Testis (tissue), 2 donors: ENCODE measurements at regions not wholly inside any gene's neighbourhood (a gene's known extent, or its start where the extent isn't known, plus 50 kb on each side); places are given as distances from the start of the nearest gene placed in this dataset.

Experiments
- POLR2A ChIP-seq: fragments of 450-650 bp; IDR thresholded peaks from one replicate; pipeline ENCODE4 v1.6.1; 2017; ENCODE audit warnings: antibody characterized with exemption, mild to moderate bottlenecking, moderate library complexity
- TF ChIP-seq, protein P1 (sequence below), 3 experiments: fragments of 450-650 bp in 2 of 3; fragments of 200-600 bp in 1 of 3; sonication (generic) in 1 of 3; IDR thresholded peaks; one replicate each; pipeline ENCODE4 v1.5.1; 2016 to 2019; ENCODE audit warnings: antibody characterized with exemption in 3 of 3, mild to moderate bottlenecking in 2 of 3, moderate library complexity in 1 of 3

DNA sequence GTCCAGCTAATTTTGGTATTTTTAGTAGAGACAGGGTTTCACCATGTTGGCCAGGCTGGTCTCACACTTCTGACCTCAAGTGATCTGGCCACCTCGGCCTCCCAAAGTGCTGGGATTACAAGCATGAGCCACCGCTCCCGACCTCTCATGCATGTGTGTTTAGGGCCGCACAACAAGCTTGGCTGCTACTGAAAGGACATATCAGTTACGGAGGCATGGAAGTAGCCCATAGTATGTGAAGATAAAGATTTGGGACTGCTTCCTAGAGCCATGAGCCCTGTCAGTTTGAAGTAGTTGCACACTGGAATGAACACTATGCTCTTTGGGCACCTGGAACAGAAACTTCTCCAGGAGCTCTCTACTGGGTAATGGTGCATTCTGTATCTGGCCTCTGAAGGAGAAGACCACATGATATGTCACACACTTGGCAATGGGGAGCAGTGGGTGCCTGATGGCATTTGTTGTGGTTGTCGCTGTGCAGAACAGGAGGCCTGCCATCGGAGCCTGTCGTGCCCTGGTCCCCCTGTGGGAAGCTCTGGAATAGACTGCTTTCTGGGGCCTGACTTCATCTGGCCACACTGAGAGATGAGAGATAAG lies 144.7 kb upstream of the KIF26B start:
- TF ChIP-seq POLR2A, result no peak
- TF ChIP-seq, protein P1, sequence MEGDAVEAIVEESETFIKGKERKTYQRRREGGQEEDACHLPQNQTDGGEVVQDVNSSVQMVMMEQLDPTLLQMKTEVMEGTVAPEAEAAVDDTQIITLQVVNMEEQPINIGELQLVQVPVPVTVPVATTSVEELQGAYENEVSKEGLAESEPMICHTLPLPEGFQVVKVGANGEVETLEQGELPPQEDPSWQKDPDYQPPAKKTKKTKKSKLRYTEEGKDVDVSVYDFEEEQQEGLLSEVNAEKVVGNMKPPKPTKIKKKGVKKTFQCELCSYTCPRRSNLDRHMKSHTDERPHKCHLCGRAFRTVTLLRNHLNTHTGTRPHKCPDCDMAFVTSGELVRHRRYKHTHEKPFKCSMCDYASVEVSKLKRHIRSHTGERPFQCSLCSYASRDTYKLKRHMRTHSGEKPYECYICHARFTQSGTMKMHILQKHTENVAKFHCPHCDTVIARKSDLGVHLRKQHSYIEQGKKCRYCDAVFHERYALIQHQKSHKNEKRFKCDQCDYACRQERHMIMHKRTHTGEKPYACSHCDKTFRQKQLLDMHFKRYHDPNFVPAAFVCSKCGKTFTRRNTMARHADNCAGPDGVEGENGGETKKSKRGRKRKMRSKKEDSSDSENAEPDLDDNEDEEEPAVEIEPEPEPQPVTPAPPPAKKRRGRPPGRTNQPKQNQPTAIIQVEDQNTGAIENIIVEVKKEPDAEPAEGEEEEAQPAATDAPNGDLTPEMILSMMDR (IDR thresholded peaks at IDR 0.05), result no peak
